HEK293 (cell line): ENCODE measurements at regions not wholly inside any gene's neighbourhood (a gene's known extent, or its start where the extent isn't known, plus 50 kb on each side); places are given as distances from the start of the nearest gene placed in this dataset.
A peak's percentile ranks its signal among the peaks of the same experiment; 100 is the strongest.

ENCODE experiments used
- AEBP2 ChIP-seq: fragments of 450-650 bp; formaldehyde crosslinking; IDR thresholded peaks from 2 replicates; pipeline ENCODE4 v1.5.1; 2016; ENCODE audit warnings: missing biosample characterization, missing genetic modification characterization, borderline replicate concordance
- HIC1 ChIP-seq: fragments of 450-650 bp; formaldehyde crosslinking; IDR thresholded peaks from 2 replicates; pipeline ENCODE4 v1.5.1; 2016; ENCODE audit warnings: missing biosample characterization, missing genetic modification characterization
- KLF1 ChIP-seq: fragments of 450-650 bp; formaldehyde crosslinking; IDR thresholded peaks from 2 replicates; pipeline ENCODE4 v1.5.1; 2016; ENCODE audit warnings: missing biosample characterization, missing genetic modification characterization
- KLF17 ChIP-seq: fragments of 450-650 bp; formaldehyde crosslinking; IDR thresholded peaks from 2 replicates; pipeline ENCODE4 v1.5.1; 2016; ENCODE audit warnings: missing biosample characterization, missing genetic modification characterization
- MYNN ChIP-seq: fragments of 450-650 bp; formaldehyde crosslinking; IDR thresholded peaks from 2 replicates; pipeline ENCODE4 v1.5.1; 2016; ENCODE audit warnings: missing biosample characterization, missing genetic modification characterization, borderline replicate concordance
- PRDM4 ChIP-seq: fragments of 450-650 bp; formaldehyde crosslinking; IDR thresholded peaks from 2 replicates; pipeline ENCODE4 v1.5.1; 2017; ENCODE audit warnings: missing biosample characterization, missing genetic modification characterization
- SALL2 ChIP-seq: fragments of 450-650 bp; formaldehyde crosslinking; IDR thresholded peaks from 2 replicates; pipeline ENCODE4 v1.5.0; 2017; ENCODE audit warnings: missing biosample characterization, mild to moderate bottlenecking, missing genetic modification characterization, borderline replicate concordance
- SP2 ChIP-seq: fragments of 450-650 bp; formaldehyde crosslinking; IDR thresholded peaks from 2 replicates; pipeline ENCODE4 v1.5.1; 2016; ENCODE audit warnings: missing biosample characterization, missing genetic modification characterization
- TSHZ1 ChIP-seq: fragments of 450-650 bp; formaldehyde crosslinking; IDR thresholded peaks from 2 replicates; pipeline ENCODE4 v1.5.1; 2016; ENCODE audit warnings: missing biosample characterization, missing genetic modification characterization, borderline replicate concordance
- ZBTB17 ChIP-seq: fragments of 450-650 bp; formaldehyde crosslinking; IDR thresholded peaks from 2 replicates; pipeline ENCODE4 v1.5.1; 2016; ENCODE audit warnings: missing biosample characterization, missing genetic modification characterization
- ZBTB20 ChIP-seq: fragments of 450-650 bp; formaldehyde crosslinking; IDR thresholded peaks from 2 replicates; pipeline ENCODE4 v1.5.1; 2016; ENCODE audit warnings: missing biosample characterization, missing genetic modification characterization
- ZBTB8A ChIP-seq: fragments of 450-650 bp; formaldehyde crosslinking; IDR thresholded peaks from 2 replicates; pipeline ENCODE4 v1.5.1; 2016; ENCODE audit warnings: missing biosample characterization, missing genetic modification characterization
- ZNF138 ChIP-seq: fragments of 450-650 bp; formaldehyde crosslinking; IDR thresholded peaks from 2 replicates; pipeline ENCODE4 v1.5.1; 2016; ENCODE audit warnings: missing biosample characterization, missing genetic modification characterization, borderline replicate concordance
- ZNF140 ChIP-seq: fragments of 450-650 bp; formaldehyde crosslinking; IDR thresholded peaks from 2 replicates; pipeline ENCODE4 v1.5.1; 2016; ENCODE audit warnings: missing biosample characterization, missing genetic modification characterization
- ZNF157 ChIP-seq: fragments of 450-650 bp; formaldehyde crosslinking; IDR thresholded peaks from 2 replicates; pipeline ENCODE4 v1.5.1; 2016; ENCODE audit warnings: missing biosample characterization, missing genetic modification characterization
- ZNF23 ChIP-seq: fragments of 450-650 bp; formaldehyde crosslinking; IDR thresholded peaks from 2 replicates; pipeline ENCODE4 v1.5.1; 2016; ENCODE audit warnings: missing biosample characterization, missing genetic modification characterization, borderline replicate concordance
- ZNF350 ChIP-seq: fragments of 450-650 bp; formaldehyde crosslinking; IDR thresholded peaks from 2 replicates; pipeline ENCODE4 v1.5.0; 2017; ENCODE audit warnings: missing biosample characterization, mild to moderate bottlenecking, missing genetic modification characterization
- ZNF354C ChIP-seq: fragments of 450-650 bp; formaldehyde crosslinking; IDR thresholded peaks from 2 replicates; pipeline ENCODE4 v1.5.1; 2016; ENCODE audit warnings: missing biosample characterization, missing genetic modification characterization, low read depth, borderline replicate concordance
- ZNF391 ChIP-seq: fragments of 450-650 bp; formaldehyde crosslinking; IDR thresholded peaks from 2 replicates; pipeline ENCODE4 v1.5.1; 2016; ENCODE audit warnings: low read depth, missing biosample characterization, missing genetic modification characterization, borderline replicate concordance
- ZNF449 ChIP-seq: fragments of 450-650 bp; formaldehyde crosslinking; IDR thresholded peaks from 2 replicates; pipeline ENCODE4 v1.5.1; 2017; ENCODE audit warnings: missing biosample characterization, mild to moderate bottlenecking, missing genetic modification characterization, moderate library complexity
- ZNF600 ChIP-seq: fragments of 450-650 bp; formaldehyde crosslinking; IDR thresholded peaks from 2 replicates; pipeline ENCODE4 v1.5.1; 2016; ENCODE audit warnings: missing biosample characterization, missing genetic modification characterization
- ZNF626 ChIP-seq: fragments of 450-650 bp; sonication (Bioruptor Pico); formaldehyde crosslinking; IDR thresholded peaks from 2 replicates; pipeline ENCODE4 v1.5.1; 2018; ENCODE audit warnings: missing biosample characterization, missing genetic modification characterization, inconsistent platforms
- ZNF664 ChIP-seq: fragments of 450-650 bp; formaldehyde crosslinking; IDR thresholded peaks from 2 replicates; pipeline ENCODE4 v1.5.1; 2016; ENCODE audit warnings: missing biosample characterization, missing genetic modification characterization
- ZNF677 ChIP-seq: fragments of 450-650 bp; IDR thresholded peaks from 2 replicates; pipeline ENCODE4 v1.5.0; 2018; ENCODE audit warnings: missing biosample characterization, mild to moderate bottlenecking, missing genetic modification characterization, moderate library complexity
- ZNF791 ChIP-seq: fragments of 450-650 bp; formaldehyde crosslinking; IDR thresholded peaks from 2 replicates; pipeline ENCODE4 v1.5.1; 2016; ENCODE audit warnings: missing biosample characterization, missing genetic modification characterization
- ZSCAN30 ChIP-seq: fragments of 450-650 bp; IDR thresholded peaks from 2 replicates; pipeline ENCODE4 v1.5.1; 2018; ENCODE audit warnings: missing biosample characterization, mild to moderate bottlenecking, missing genetic modification characterization, moderate library complexity
- ZXDB ChIP-seq: fragments of 450-650 bp; formaldehyde crosslinking; IDR thresholded peaks from 2 replicates; pipeline ENCODE4 v1.5.1; 2016; ENCODE audit warnings: missing biosample characterization, missing genetic modification characterization

- TF ChIP-seq ZNF157 (no peak), ZNF23 (no peak), ZBTB17 (tag by site-specific recombination) (peak; percentile 36; the same call in 1 of the 2 replicates), ZNF791 (tag by site-specific recombination) (no peak), SP2 (tag by site-specific recombination) (no peak), ZNF664 (tag by site-specific recombination) (no peak), ZNF677 (no peak), ZBTB8A (tag by site-specific recombination) (no peak), ZNF600 (tag by site-specific recombination) (no peak), AEBP2 (tag by site-specific recombination) (no peak), ZNF350 (tag by site-specific recombination) (no peak), ZNF354C (tag by site-specific recombination) (no peak), MYNN (no peak), ZBTB20 (no peak), ZXDB (peak; percentile 49), KLF17 (tag by site-specific recombination) (no peak), SALL2 (tag by site-specific recombination) (no peak), ZNF140 (tag by site-specific recombination) (no peak), ZSCAN30 (peak; percentile 84; the same call in 1 of the 2 replicates), ZNF626 (no peak), ZNF138 (tag by site-specific recombination) (no peak), PRDM4 (tag by site-specific recombination) (peak; percentile 62; the same call in 1 of the 2 replicates), ZNF391 (no peak), TSHZ1 (no peak), ZNF449 (tag by site-specific recombination) (no peak), HIC1 (tag by site-specific recombination) (no peak), KLF1 (tag by site-specific recombination) (0 out of 2 replicates have a peak, but pooled peaks have one; percentile 32)
These were observed 263.6 kb upstream of the ZMIZ1 start (continued) for GRCh38 chr10:78805176-78805575.
